Calu3 (cell line): ENCODE measurements at regions not wholly inside any gene's neighbourhood (a gene's known extent, or its start where the extent isn't known, plus 50 kb on each side); places are given as distances from the start of the nearest gene placed in this dataset.

Source experiments
- BruUV-seq: library from RNA; stranded (reverse); fragments of 400-500 nt; replicated peaks from 2 replicates; lab custom pipeline; 2021; lab: Mats Ljungman, UMichigan
- CTCF ChIA-PET: fragments of 300-600 bp; sonication (Branson Sonifier 250); formaldehyde crosslinking; loops from one replicate; lab custom pipeline; 2022; ENCODE audit warnings: antibody characterized with exemption; lab: Charles Lee
- DNase-seq: peaks from one replicate; pipeline ENCODE4 v3.0.0; 2022
- H3K27ac Mint-ChIP-seq: one replicate; pipeline ENCODE4 v1.8.0; 2022; ENCODE audit warnings: mixed read lengths; ENCODE audit not compliant: unreplicated experiment
- H3K27me3 Mint-ChIP-seq: one replicate; pipeline ENCODE4 v1.8.0; 2022; ENCODE audit warnings: mixed read lengths; ENCODE audit not compliant: unreplicated experiment
- H3K36me3 Mint-ChIP-seq: one replicate; pipeline ENCODE4 v1.8.0; 2022; ENCODE audit warnings: mild to moderate bottlenecking, moderate library complexity, mixed read lengths; ENCODE audit not compliant: insufficient read depth, unreplicated experiment
- H3K4me1 Mint-ChIP-seq: one replicate; pipeline ENCODE4 v1.8.0; 2022; ENCODE audit warnings: mild to moderate bottlenecking, low read depth, mixed read lengths; ENCODE audit not compliant: unreplicated experiment
- H3K4me3 Mint-ChIP-seq: one replicate; pipeline ENCODE4 v1.8.0; 2022; ENCODE audit warnings: mild to moderate bottlenecking, low read depth, moderate library complexity, mixed read lengths; ENCODE audit not compliant: unreplicated experiment
- H3K9me3 Mint-ChIP-seq: one replicate; pipeline ENCODE4 v1.8.0; 2022; ENCODE audit warnings: low read depth, mixed read lengths; ENCODE audit not compliant: unreplicated experiment
- intact Hi-C: fragments of 100-400 bp; cut with micrococcal nuclease; formaldehyde crosslinking; loops from one replicate; pipeline ENCODE4 v1.10.0; 2022; ENCODE audit not compliant: unreplicated experiment
- TF ChIP-seq, protein P1 (sequence below): fragments of 200-600 bp; IDR thresholded peaks from one replicate; pipeline ENCODE4 v1.8.0; 2022; ENCODE audit warnings: antibody characterized with exemption; ENCODE audit not compliant: unreplicated experiment

DNA sequence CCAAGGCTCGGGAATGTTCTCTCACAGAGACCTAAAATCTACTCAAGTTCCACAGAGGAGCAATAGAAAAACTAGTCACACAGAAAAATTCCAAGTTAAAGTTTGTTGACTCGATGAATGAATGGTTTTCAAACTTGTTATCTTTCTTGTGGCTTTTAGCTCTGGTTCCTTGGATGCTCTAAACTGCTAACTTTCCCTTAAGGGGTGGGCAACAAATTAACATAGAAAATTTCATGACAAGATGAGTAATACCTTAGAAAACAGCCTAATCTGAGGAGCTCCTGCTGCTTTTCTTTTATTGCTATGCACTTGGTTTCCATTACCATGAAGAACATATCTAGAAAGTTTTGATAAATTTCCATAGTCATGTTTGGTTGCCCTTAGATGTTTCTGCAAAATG lies 100.2 kb upstream of the CCDC112 start:
- no peaks in the 10 kb centered on the region for H3K27me3 Mint-ChIP-seq
- no peaks in the 10 kb centered on the region for H3K36me3 Mint-ChIP-seq
- CTCF ChIA-PET: no interaction called here
- no peak overlapping the region for H3K27ac Mint-ChIP-seq
- peaks cover 16% of the 10 kb centered on the region for H3K4me1 Mint-ChIP-seq
- no peaks in the 10 kb centered on the region for H3K9me3 Mint-ChIP-seq
- DNase-seq: no peak
- intact Hi-C loops: no loop called here
- no peak overlapping the region for H3K4me3 Mint-ChIP-seq
- TF ChIP-seq, protein P1, sequence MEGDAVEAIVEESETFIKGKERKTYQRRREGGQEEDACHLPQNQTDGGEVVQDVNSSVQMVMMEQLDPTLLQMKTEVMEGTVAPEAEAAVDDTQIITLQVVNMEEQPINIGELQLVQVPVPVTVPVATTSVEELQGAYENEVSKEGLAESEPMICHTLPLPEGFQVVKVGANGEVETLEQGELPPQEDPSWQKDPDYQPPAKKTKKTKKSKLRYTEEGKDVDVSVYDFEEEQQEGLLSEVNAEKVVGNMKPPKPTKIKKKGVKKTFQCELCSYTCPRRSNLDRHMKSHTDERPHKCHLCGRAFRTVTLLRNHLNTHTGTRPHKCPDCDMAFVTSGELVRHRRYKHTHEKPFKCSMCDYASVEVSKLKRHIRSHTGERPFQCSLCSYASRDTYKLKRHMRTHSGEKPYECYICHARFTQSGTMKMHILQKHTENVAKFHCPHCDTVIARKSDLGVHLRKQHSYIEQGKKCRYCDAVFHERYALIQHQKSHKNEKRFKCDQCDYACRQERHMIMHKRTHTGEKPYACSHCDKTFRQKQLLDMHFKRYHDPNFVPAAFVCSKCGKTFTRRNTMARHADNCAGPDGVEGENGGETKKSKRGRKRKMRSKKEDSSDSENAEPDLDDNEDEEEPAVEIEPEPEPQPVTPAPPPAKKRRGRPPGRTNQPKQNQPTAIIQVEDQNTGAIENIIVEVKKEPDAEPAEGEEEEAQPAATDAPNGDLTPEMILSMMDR: no peak
- no TSS peak for BruUV-seq

DNA sequence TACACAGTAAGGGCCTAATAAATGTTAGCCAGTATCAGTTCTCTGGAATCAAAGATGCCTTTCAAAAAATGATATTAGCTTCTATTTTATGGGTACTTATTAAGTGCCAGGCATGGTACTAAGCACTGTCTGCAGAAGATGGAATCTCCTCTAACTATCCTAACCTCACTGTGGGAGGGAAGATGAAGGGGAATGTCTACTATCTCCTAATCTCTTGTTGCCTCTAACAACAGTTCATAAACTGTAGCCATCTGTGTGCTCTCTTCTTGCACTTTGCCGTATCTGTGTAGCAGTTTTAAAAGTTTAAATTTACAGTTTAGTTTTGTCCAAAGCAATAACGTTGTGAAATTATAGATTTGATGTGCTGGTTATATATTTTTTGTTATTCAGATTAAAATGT lies 99.6 kb upstream of the CCDC112 start:
- DNase-seq: no peak
- Mint-ChIP-seq H3K4me3 (no peak overlapping the region), H3K27me3 (no peaks in the 10 kb centered on the region), H3K36me3 (no peaks in the 10 kb centered on the region), H3K4me1 (peaks cover 16% of the 10 kb centered on the region), H3K9me3 (no peaks in the 10 kb centered on the region), H3K27ac (no peak overlapping the region)
- TF ChIP-seq, protein P1: no peak
- CTCF ChIA-PET: no interaction called here
- BruUV-seq: no TSS peak
- intact Hi-C loops: no loop called here

DNA sequence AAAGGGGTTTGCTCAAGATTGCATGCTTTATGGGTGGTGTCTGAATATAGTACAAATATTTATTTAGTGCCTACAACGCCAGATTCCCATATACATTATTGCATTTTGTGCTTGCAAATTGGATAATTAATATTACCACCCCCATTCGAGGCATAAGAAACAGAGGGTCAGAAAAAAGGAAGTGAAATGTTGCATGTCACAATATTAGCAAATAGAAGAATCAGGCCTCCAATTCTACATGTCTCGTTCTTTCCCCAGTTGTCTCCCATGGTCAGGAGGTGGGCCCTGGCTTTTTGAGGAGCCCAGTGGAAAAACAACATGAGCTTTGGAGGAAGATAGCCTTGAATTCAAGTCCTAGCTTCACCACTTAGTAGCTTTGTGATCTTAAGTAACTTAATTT lies 98.1 kb upstream of the CCDC112 start:
- CTCF ChIA-PET: no interaction called here
- TF ChIP-seq, protein P1: no peak
- no TSS peak for BruUV-seq
- Mint-ChIP-seq H3K27ac (no peak overlapping the region), H3K4me1 (peaks cover 16% of the 10 kb centered on the region), H3K36me3 (no peaks in the 10 kb centered on the region), H3K9me3 (no peaks in the 10 kb centered on the region), H3K27me3 (no peaks in the 10 kb centered on the region), H3K4me3 (no peak overlapping the region)
- DNase-seq: no peak
- intact Hi-C loops: no loop called here

DNA sequence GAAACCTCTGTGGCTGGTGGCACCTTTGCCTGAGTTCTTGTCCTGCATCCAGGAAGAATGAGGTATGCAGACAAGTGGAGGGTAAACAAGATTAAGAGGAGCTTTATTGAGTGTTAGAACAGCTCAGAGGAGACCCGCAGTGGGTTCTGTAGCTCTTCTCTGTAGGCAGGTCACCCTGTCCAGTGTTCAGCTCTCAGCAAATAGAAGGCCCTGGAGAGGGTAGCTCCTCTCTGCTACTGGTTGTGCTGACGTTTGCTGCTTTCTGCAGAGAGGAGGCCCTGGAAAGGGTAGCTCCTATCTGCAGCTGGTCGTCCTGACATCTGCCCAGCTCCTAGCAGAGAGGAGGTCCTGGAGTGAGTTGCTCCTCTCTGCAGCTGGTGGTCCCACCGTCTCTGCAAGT lies 96.8 kb upstream of the CCDC112 start:
- intact Hi-C loops: no loop called here
- Mint-ChIP-seq H3K4me3 (no peak overlapping the region), H3K4me1 (peaks cover 21% of the 10 kb centered on the region), H3K36me3 (no peaks in the 10 kb centered on the region), H3K9me3 (no peaks in the 10 kb centered on the region), H3K27me3 (no peaks in the 10 kb centered on the region), H3K27ac (no peak overlapping the region)
- DNase-seq: no peak
- TF ChIP-seq, protein P1: no peak
- CTCF ChIA-PET: interaction anchor here (0.7 to 1.4 kb wide), 3 partner anchors 10 to 24 kb away, joined by 3 to 4 read pairs (median 3); no protein-coding TSS in a partner anchor
- BruUV-seq: no TSS peak
